ENCODE measurements at regions not wholly inside any gene's neighbourhood (a gene's known extent, or its start where the extent isn't known, plus 50 kb on each side); places are given as distances from the start of the nearest gene placed in this dataset.
"Not testable (repeated sequence)": the region's sequence is repeated elsewhere in the genome, so short reads cannot be mapped to it uniquely, and the experiment has no call there.

DNA sequence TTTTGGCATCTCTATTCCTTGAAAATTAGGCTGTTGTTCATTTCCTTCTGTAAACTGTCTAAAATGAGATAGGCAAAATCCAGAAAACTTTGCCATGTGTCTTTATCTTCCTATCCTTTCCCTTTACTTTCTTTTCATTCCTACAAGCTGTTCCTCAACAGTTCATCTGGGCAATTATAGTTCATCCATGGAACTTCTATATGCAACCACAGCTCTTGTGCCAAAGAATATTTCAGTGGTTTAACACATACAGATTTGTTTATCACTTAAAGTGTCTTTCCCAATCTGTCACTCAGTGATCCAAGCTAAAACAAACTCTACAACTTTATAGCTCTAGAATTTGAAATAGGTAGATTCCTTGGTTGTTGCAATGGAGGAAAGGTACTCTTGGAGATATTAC, 230.3 kb upstream of the EPHA6 start:
- Mint-ChIP-seq H3K27me3 (ENCODE audit: low read depth) (no peaks in the 10 kb centered on the region), H3K4me1 (no peaks in the 10 kb centered on the region), H3K36me3 (ENCODE audit: low read depth) (no peaks in the 10 kb centered on the region), H3K4me3 (no peak overlapping the region), H3K9me3 (no peaks in the 10 kb centered on the region), H3K27ac (ENCODE audit: unreplicated experiment) (no peak overlapping the region)
- DNase-seq (ENCODE audit: low read depth, low spot score) = no peak
- TF ChIP-seq CTCF (conservative IDR thresholded peaks at IDR 0.05) = no peak

- not testable (repeated sequence) for H3K9me3 Mint-ChIP-seq; H3K4me1 Mint-ChIP-seq; DNase-seq (ENCODE audit: low read depth, low spot score); H3K36me3 Mint-ChIP-seq (ENCODE audit: low read depth); H3K4me3 Mint-ChIP-seq; H3K27ac Mint-ChIP-seq (ENCODE audit: unreplicated experiment); H3K27me3 Mint-ChIP-seq (ENCODE audit: low read depth)
Measured at GRCh38 chr3:96606865-96607264, 207.5 kb upstream of the EPHA6 start.

GRCh38 chr3:96619475-96619874, 194.9 kb upstream of the EPHA6 start:
- TF ChIP-seq CTCF (conservative IDR thresholded peaks at IDR 0.05) = no peak
- no peak for DNase-seq (ENCODE audit: low read depth, low spot score)
- Mint-ChIP-seq H3K36me3 (ENCODE audit: low read depth) (no peaks in the 10 kb centered on the region), H3K9me3 (peaks cover 3% of the 10 kb centered on the region), H3K27me3 (ENCODE audit: low read depth) (no peaks in the 10 kb centered on the region), H3K4me1 (no peaks in the 10 kb centered on the region), H3K4me3 (no peak overlapping the region), H3K27ac (ENCODE audit: unreplicated experiment) (no peak overlapping the region)

DNA sequence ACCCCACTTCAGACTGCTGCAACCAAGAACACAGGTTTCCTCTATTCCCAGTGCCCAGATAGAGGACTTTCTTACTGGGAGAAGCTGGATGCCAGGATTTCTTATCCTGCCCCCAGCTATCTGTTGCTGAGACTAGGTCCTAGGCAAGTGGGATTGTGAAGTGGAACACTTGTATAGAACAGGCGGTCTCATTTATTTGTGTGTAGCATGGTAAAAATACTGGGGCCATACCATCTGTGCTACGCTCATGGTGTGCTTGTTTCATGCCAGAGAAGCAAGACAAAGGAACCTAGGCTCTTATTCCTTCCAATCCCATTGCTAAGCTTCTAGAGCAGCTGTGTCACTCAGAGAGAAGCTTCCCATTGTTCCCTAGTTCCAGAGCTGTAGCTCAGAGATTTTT, 191.5 kb upstream of the EPHA6 start:
- no peaks in the 10 kb centered on the region for H3K36me3 Mint-ChIP-seq (ENCODE audit: low read depth)
- H3K4me3 Mint-ChIP-seq = no peak overlapping the region
- no peaks in the 10 kb centered on the region for H3K27me3 Mint-ChIP-seq (ENCODE audit: low read depth)
- no peaks in the 10 kb centered on the region for H3K4me1 Mint-ChIP-seq
- no peak for DNase-seq (ENCODE audit: low read depth, low spot score)
- H3K9me3 Mint-ChIP-seq = peaks cover 7% of the 10 kb centered on the region
- H3K27ac Mint-ChIP-seq (ENCODE audit: unreplicated experiment) = no peak overlapping the region
- no peak for TF ChIP-seq CTCF (conservative IDR thresholded peaks at IDR 0.05)

GRCh38 chr3:96631050-96631449, 183.3 kb upstream of the EPHA6 start:
- no peak overlapping the region for H3K4me3 Mint-ChIP-seq
- TF ChIP-seq CTCF (conservative IDR thresholded peaks at IDR 0.05) = no peak
- DNase-seq (ENCODE audit: low read depth, low spot score) = no peak
- no peaks in the 10 kb centered on the region for H3K9me3 Mint-ChIP-seq
- no peaks in the 10 kb centered on the region for H3K36me3 Mint-ChIP-seq (ENCODE audit: low read depth)
- H3K27ac Mint-ChIP-seq (ENCODE audit: unreplicated experiment) = no peak overlapping the region
- H3K27me3 Mint-ChIP-seq (ENCODE audit: low read depth) = no peaks in the 10 kb centered on the region
- H3K4me1 Mint-ChIP-seq = no peaks in the 10 kb centered on the region

DNA sequence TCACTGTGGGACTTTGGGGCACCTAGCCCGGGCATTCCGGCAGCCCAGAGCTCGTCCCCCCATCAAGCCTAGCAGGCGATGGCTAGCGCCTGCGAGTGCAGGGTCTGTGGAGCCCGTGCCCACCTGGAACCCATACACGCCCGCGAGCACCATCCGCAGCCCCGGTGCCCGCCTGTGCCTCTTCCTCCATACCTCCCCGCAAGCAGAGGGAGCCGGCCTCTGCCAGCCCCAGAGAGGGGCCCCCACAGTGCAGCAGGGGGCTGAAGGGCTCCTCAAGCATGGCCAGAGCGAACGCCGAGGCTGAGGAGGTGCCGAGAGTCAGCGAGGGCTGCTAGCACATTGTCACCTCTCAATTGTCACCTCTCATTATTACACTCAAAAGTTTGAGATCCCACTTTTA, 167.8 kb upstream of the EPHA6 start:
- no peak for TF ChIP-seq CTCF (conservative IDR thresholded peaks at IDR 0.05)
- Mint-ChIP-seq H3K9me3 (peaks cover 5% of the 10 kb centered on the region), H3K4me1 (no peaks in the 10 kb centered on the region), H3K27me3 (ENCODE audit: low read depth) (no peaks in the 10 kb centered on the region), H3K4me3 (no peak overlapping the region), H3K36me3 (ENCODE audit: low read depth) (no peaks in the 10 kb centered on the region), H3K27ac (ENCODE audit: unreplicated experiment) (no peak overlapping the region)
- no peak for DNase-seq (ENCODE audit: low read depth, low spot score)
